G401.6 (cell line): ENCODE measurements at regions not wholly inside any gene's neighbourhood (a gene's known extent, or its start where the extent isn't known, plus 50 kb on each side); places are given as distances from the start of the nearest gene placed in this dataset.
"Not testable (repeated sequence)": the region's sequence is repeated elsewhere in the genome, so short reads cannot be mapped to it uniquely, and the experiment has no call there.

Experiments
- FAIRE-seq: peaks from 2 replicates; lab custom pipeline; 2012; peaks lifted over from hg19 to GRCh38; lab: Jason Lieb, UNC

- no peak for FAIRE-seq
These were observed 1142.3 kb downstream of the RPIA start for GRCh38 chr2:89833780-89834117.

GRCh38 chr2:89834306-89834705, 1142.8 kb downstream of the RPIA start:
- FAIRE-seq: no peak

- not testable (repeated sequence) for FAIRE-seq
These were observed 1144.9 kb downstream of the RPIA start for GRCh38 chr2:89836326-89836725.

GRCh38 chr2:89837962-89838625, 1146.6 kb downstream of the RPIA start:
- FAIRE-seq: no peak

- FAIRE-seq: not testable (repeated sequence)
These were observed 1148.7 kb downstream of the RPIA start for GRCh38 chr2:89840175-89840574.

GRCh38 chr2:89840781-89841475, 1149.5 kb downstream of the RPIA start:
- not testable (repeated sequence) for FAIRE-seq

- FAIRE-seq: no peak
These were observed 1150.0 kb downstream of the RPIA start for GRCh38 chr2:89841476-89841840.

- no peak for FAIRE-seq
These were observed 1150.9 kb downstream of the RPIA start for GRCh38 chr2:89842180-89842908.

GRCh38 chr2:89844221-89844943, 1152.9 kb downstream of the RPIA start:
- FAIRE-seq: no peak

GRCh38 chr2:89845532-89845931, 1154.1 kb downstream of the RPIA start:
- FAIRE-seq: no peak

GRCh38 chr2:89848114-89848513, 1156.6 kb downstream of the RPIA start:
- no peak for FAIRE-seq

GRCh38 chr2:89848763-89849368, 1157.4 kb downstream of the RPIA start:
- FAIRE-seq: no peak

- FAIRE-seq: no peak
These were observed 1158.3 kb downstream of the RPIA start for GRCh38 chr2:89849731-89850130.

- FAIRE-seq: no peak
These were observed 1159.0 kb downstream of the RPIA start for GRCh38 chr2:89850481-89850880.

GRCh38 chr2:89850881-89851582, 1159.6 kb downstream of the RPIA start:
- FAIRE-seq: no peak

- FAIRE-seq: no peak
These were observed 1160.1 kb downstream of the RPIA start for GRCh38 chr2:89851583-89851905.

GRCh38 chr2:89853427-89853826, 1162.0 kb downstream of the RPIA start:
- FAIRE-seq: not testable (repeated sequence)

- FAIRE-seq: peak; percentile 3
These were observed 1164.3 kb downstream of the RPIA start for GRCh38 chr2:89855752-89856151.

- not testable (repeated sequence) for FAIRE-seq
These were observed 1164.8 kb downstream of the RPIA start for GRCh38 chr2:89856305-89856704.

GRCh38 chr2:89862164-89862563, 1170.7 kb downstream of the RPIA start:
- FAIRE-seq: not testable (repeated sequence)

- not testable (repeated sequence) for FAIRE-seq
These were observed 1171.7 kb downstream of the RPIA start for GRCh38 chr2:89863209-89863608.
